GM06990 (cell line): ENCODE measurements at regions not wholly inside any gene's neighbourhood (a gene's known extent, or its start where the extent isn't known, plus 50 kb on each side); places are given as distances from the start of the nearest gene placed in this dataset.

Experiments used
- DNase-seq: peaks from one replicate; pipeline ENCODE4 v3.0.0-alpha.2; 2011; ENCODE audit not compliant: insufficient read length; ENCODE audit errors: extremely low read depth
- H3K27me3 ChIP-seq: replicated peaks from 2 replicates; pipeline ENCODE4 v1.6.0; 2011; ENCODE audit warnings: low read length; ENCODE audit not compliant: control insufficient read depth, insufficient read depth
- H3K36me3 ChIP-seq: 2 replicates; pipeline ENCODE4 v1.5.1; 2011; ENCODE audit warnings: low read length; ENCODE audit not compliant: control insufficient read depth, insufficient read depth
- H3K4me3 ChIP-seq: replicated peaks from 2 replicates; pipeline ENCODE4 v1.5.1; 2011; ENCODE audit warnings: low read depth, mild to moderate bottlenecking, control low read depth, low read length
- TF ChIP-seq, protein P1 (sequence below): IDR thresholded peaks from 2 replicates; pipeline ENCODE4 v1.5.1; 2011; ENCODE audit warnings: low read length, control low read depth, mild to moderate bottlenecking, inconsistent platforms; ENCODE audit not compliant: insufficient read depth, poor library complexity, severe bottlenecking

GRCh38 chr5:67344870-67345269 is 148.3 kb upstream of the CD180 start:
- Histone ChIP-seq H3K36me3 (no peaks in the 10 kb centered on the region), H3K4me3 (no peak overlapping the region), H3K27me3 (no peaks in the 10 kb centered on the region)
- TF ChIP-seq, protein P1, sequence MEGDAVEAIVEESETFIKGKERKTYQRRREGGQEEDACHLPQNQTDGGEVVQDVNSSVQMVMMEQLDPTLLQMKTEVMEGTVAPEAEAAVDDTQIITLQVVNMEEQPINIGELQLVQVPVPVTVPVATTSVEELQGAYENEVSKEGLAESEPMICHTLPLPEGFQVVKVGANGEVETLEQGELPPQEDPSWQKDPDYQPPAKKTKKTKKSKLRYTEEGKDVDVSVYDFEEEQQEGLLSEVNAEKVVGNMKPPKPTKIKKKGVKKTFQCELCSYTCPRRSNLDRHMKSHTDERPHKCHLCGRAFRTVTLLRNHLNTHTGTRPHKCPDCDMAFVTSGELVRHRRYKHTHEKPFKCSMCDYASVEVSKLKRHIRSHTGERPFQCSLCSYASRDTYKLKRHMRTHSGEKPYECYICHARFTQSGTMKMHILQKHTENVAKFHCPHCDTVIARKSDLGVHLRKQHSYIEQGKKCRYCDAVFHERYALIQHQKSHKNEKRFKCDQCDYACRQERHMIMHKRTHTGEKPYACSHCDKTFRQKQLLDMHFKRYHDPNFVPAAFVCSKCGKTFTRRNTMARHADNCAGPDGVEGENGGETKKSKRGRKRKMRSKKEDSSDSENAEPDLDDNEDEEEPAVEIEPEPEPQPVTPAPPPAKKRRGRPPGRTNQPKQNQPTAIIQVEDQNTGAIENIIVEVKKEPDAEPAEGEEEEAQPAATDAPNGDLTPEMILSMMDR = no peak
- DNase-seq = no peak

DNA sequence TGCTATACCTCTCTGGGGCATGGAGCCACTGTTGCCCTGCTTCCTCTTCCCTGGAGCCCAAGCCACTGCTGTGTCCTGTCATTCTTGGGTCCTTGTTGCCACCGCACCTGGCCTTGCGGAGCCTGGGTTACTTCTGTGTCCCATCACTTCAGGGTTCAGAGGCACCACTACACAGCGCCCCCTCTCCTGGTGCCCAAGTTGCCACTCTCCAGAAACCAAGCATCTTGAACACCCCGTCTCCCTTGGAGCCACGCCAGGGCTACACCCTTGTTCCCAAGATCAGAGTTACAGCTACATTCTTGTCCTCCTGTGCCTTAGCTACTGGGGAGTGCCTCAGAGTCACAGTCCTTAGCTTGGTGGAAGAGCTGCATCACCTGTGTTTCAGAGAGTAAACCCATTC is 147.2 kb upstream of the CD180 start:
- Histone ChIP-seq H3K4me3 (no peak overlapping the region), H3K36me3 (no peaks in the 10 kb centered on the region), H3K27me3 (no peaks in the 10 kb centered on the region)
- DNase-seq = no peak
- TF ChIP-seq, protein P1 = no peak

GRCh38 chr5:67341478-67341877 is 144.9 kb upstream of the CD180 start:
- TF ChIP-seq, protein P1 = no peak
- H3K36me3 ChIP-seq = no peaks in the 10 kb centered on the region
- no peaks in the 10 kb centered on the region for H3K27me3 ChIP-seq
- no peak for DNase-seq
- no peak overlapping the region for H3K4me3 ChIP-seq

DNA sequence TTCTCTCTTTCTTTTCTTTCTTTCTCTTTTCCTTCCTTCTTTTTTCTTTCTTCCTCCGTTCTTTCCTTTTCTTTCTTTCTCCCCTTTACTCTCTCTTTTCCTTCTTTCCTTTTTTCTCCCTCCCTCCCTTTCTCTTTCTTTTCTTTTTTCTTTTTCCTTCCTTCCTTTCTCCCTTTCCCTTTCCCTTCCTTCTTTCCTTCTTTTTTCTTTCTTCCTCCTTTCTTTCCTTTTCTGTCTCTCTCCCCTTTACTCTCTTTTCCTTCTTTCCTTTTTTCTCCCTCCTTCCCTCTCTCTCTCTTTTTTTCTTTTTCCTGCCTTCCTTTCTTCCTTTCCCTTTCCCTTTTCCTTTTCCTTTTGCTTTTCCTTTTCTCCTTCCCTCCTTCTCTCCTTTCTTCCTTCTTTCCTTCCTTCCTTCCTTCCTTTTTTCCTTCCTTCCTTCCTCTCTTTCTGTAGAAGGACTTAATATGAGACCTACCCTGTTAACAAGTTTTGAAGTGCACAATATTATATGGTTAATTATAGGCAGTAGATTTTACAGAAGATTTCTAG is 142.7 kb upstream of the CD180 start:
- TF ChIP-seq, protein P1 = no peak
- H3K36me3 ChIP-seq = no peaks in the 10 kb centered on the region
- DNase-seq = no peak
- H3K27me3 ChIP-seq = no peaks in the 10 kb centered on the region
- H3K4me3 ChIP-seq = no peak overlapping the region

DNA sequence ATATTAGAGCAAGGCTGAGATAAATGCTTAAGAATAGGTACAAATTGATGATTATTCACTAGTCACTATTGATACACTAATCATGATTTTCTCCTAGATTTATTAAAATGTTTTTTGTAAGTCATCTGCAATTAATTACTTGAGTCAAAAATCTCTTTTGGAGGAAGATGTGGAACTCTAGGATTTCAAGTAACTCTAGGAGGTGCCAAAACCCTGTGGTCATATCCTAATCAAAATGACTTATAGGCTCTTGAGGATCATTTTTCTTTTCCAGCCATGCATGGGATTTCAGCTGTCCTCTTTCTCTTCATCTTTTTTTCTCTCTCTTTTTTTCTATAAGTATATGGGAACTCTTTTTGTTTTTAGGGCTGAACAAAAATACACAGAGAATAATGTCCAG is 141.8 kb upstream of the CD180 start:
- Histone ChIP-seq H3K4me3 (no peak overlapping the region), H3K36me3 (no peaks in the 10 kb centered on the region), H3K27me3 (no peaks in the 10 kb centered on the region)
- DNase-seq = no peak
- TF ChIP-seq, protein P1 = no peak

GRCh38 chr5:67337751-67338150 is 141.2 kb upstream of the CD180 start:
- H3K36me3 ChIP-seq = no peaks in the 10 kb centered on the region
- DNase-seq = no peak
- H3K4me3 ChIP-seq = no peak overlapping the region
- no peaks in the 10 kb centered on the region for H3K27me3 ChIP-seq
- TF ChIP-seq, protein P1 = no peak
